ENCODE measurements at regions not wholly inside any gene's neighbourhood (a gene's known extent, or its start where the extent isn't known, plus 50 kb on each side); places are given as distances from the start of the nearest gene placed in this dataset.

- no peak overlapping the region for H2AFZ ChIP-seq (ENCODE audit: low read length)
- no peaks in the 10 kb centered on the region for H3K36me3 ChIP-seq (replicated peaks in 1 of 2; ENCODE audit: control insufficient read depth in 2 of 2, insufficient read depth in 2 of 2, low read length in 2 of 2)
- H2AK5ac ChIP-seq (ENCODE audit: low read depth, low read length) = no peak overlapping the region
- H2BK5ac ChIP-seq (ENCODE audit: low read length) = no peak overlapping the region
- H3K9me3 ChIP-seq (replicated peaks in 1 of 2; ENCODE audit: control insufficient read depth in 2 of 2, insufficient read depth in 1 of 2, low read depth in 1 of 2, low read length in 2 of 2) = peaks cover 0 to 2% of the 10 kb centered on the region in 2 donors
- no peak overlapping the region for H3K4me2 ChIP-seq (ENCODE audit: insufficient read depth, low read length, poor library complexity, severe bottlenecking)
- H3K4me1 ChIP-seq (ENCODE audit: control insufficient read depth in 2 of 2, insufficient read depth in 1 of 2, low read depth in 1 of 2, low read length in 2 of 2) = no peaks in the 10 kb centered on the region
- H4K91ac ChIP-seq (ENCODE audit: low read depth, low read length, poor library complexity) = no peak overlapping the region
- no peak overlapping the region for H2BK120ac ChIP-seq (ENCODE audit: low read depth, low read length)
- no peak overlapping the region for H4K8ac ChIP-seq (ENCODE audit: low read depth, low read length)
- no peak overlapping the region for H3K27ac ChIP-seq (replicated peaks; ENCODE audit: low read length)
- no peak overlapping the region for H3K4ac ChIP-seq (ENCODE audit: low read length)
- H3K14ac ChIP-seq (ENCODE audit: low read length) = no peak overlapping the region
- no peak overlapping the region for H2BK15ac ChIP-seq (ENCODE audit: low read length)
- H3K27me3 ChIP-seq (ENCODE audit: control insufficient read depth in 3 of 3, insufficient read depth in 3 of 3, low read depth in 1 of 3, low read length in 3 of 3) = no peaks in the 10 kb centered on the region
- no peak overlapping the region for H3K9ac ChIP-seq (ENCODE audit: low read depth, low read length, poor library complexity)
- H3K4me3 ChIP-seq (ENCODE audit: low read length in 2 of 2) = no peak overlapping the region
- no peak overlapping the region for H3K18ac ChIP-seq (ENCODE audit: low read length)
- no peak for DNase-seq (ENCODE audit: low spot score)
- H3K79me1 ChIP-seq (ENCODE audit: low read depth, low read length) = no peaks in the 10 kb centered on the region
- no peak overlapping the region for H3K23ac ChIP-seq (ENCODE audit: low read depth, low read length, poor library complexity)
- H2BK12ac ChIP-seq (ENCODE audit: low read length) = no peak overlapping the region
Observed at GRCh38 chr3:116984301-116984700, 274.7 kb downstream of the TUSC7 start.

- H2BK12ac ChIP-seq (ENCODE audit: low read length) = no peak overlapping the region
Observed at GRCh38 chr3:116994351-116994879, 284.8 kb downstream of the TUSC7 start.

GRCh38 chr3:117003501-117003900, 293.9 kb downstream of the TUSC7 start:
- Histone ChIP-seq H3K4ac (ENCODE audit: low read length) (no peak overlapping the region), H2BK12ac (ENCODE audit: low read length) (no peak overlapping the region), H2BK15ac (ENCODE audit: low read length) (no peak overlapping the region)

More at GRCh38 chr3:116994351-116994879, 284.8 kb downstream of the TUSC7 start:
- no peak overlapping the region for H3K14ac ChIP-seq (ENCODE audit: low read length)
- no peak overlapping the region for H2AK5ac ChIP-seq (ENCODE audit: low read depth, low read length)
- H3K4ac ChIP-seq (ENCODE audit: low read length) = no peak overlapping the region
- H3K36me3 ChIP-seq (replicated peaks in 1 of 2; ENCODE audit: control insufficient read depth in 2 of 2, insufficient read depth in 2 of 2, low read length in 2 of 2) = no peaks in the 10 kb centered on the region
- H3K9ac ChIP-seq (ENCODE audit: low read depth, low read length, poor library complexity) = no peak overlapping the region
- H3K27me3 ChIP-seq (ENCODE audit: control insufficient read depth in 3 of 3, insufficient read depth in 3 of 3, low read depth in 1 of 3, low read length in 3 of 3) = no peaks in the 10 kb centered on the region
- H2BK5ac ChIP-seq (ENCODE audit: low read length) = no peak overlapping the region
- H3K4me1 ChIP-seq (ENCODE audit: control insufficient read depth in 2 of 2, insufficient read depth in 1 of 2, low read depth in 1 of 2, low read length in 2 of 2) = peaks cover 0 to 3% of the 10 kb centered on the region in 2 donors
- H4K8ac ChIP-seq (ENCODE audit: low read depth, low read length) = no peak overlapping the region
- no peaks in the 10 kb centered on the region for H3K79me1 ChIP-seq (ENCODE audit: low read depth, low read length)
- no peak overlapping the region for H3K27ac ChIP-seq (replicated peaks; ENCODE audit: low read length)
- no CpG with 5 or more reads among the region's 3 CpGs for WGBS, 2 donors (ENCODE audit: extremely low coverage in 2 of 2, insufficient read length in 2 of 2, insufficient replicate concordance in 1 of 2)
- no peaks in the 10 kb centered on the region for H3K9me3 ChIP-seq (replicated peaks in 1 of 2; ENCODE audit: control insufficient read depth in 2 of 2, insufficient read depth in 1 of 2, low read depth in 1 of 2, low read length in 2 of 2)
- no peak overlapping the region for H2BK15ac ChIP-seq (ENCODE audit: low read length)
- H3K23ac ChIP-seq (ENCODE audit: low read depth, low read length, poor library complexity) = no peak overlapping the region
- H3K4me2 ChIP-seq (ENCODE audit: insufficient read depth, low read length, poor library complexity, severe bottlenecking) = no peak overlapping the region
- H3K4me3 ChIP-seq (ENCODE audit: low read length in 2 of 2) = no peak overlapping the region
- no peak overlapping the region for H2BK120ac ChIP-seq (ENCODE audit: low read depth, low read length)
- no peak overlapping the region for H4K91ac ChIP-seq (ENCODE audit: low read depth, low read length, poor library complexity)
- no peak overlapping the region for H2AFZ ChIP-seq (ENCODE audit: low read length)
- DNase-seq (ENCODE audit: low spot score) = no peak
- no peak overlapping the region for H3K18ac ChIP-seq (ENCODE audit: low read length)

DNA sequence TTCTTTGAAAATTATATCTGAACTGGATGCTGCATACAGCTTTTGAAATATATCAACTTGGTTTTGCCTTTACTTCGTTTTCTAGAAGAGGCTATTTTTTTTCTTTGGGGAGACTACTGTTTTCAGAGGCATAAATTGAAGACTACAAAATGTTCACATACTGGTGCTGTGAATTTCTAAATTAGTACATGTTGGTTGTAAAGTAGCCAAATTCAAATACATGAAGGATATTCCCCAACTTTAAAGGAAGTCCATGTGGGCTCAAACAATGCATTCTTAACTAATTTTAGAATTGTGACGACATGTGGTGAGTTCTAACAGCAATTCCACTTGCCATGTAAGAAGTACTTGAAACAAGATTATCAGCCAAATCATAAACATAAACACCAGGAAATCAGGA, 295.7 kb downstream of the TUSC7 start:
- no peaks in the 10 kb centered on the region for H3K79me1 ChIP-seq (ENCODE audit: low read depth, low read length)
- DNase-seq (ENCODE audit: low spot score) = no peak
- no CpG with 5 or more reads among the region's 2 CpGs for WGBS, 2 donors (ENCODE audit: extremely low coverage in 2 of 2, insufficient read length in 2 of 2, insufficient replicate concordance in 1 of 2)

More at GRCh38 chr3:117003501-117003900, 293.9 kb downstream of the TUSC7 start:
- Histone ChIP-seq H3K9ac (ENCODE audit: low read depth, low read length, poor library complexity) (no peak overlapping the region), H3K9me3 (replicated peaks in 1 of 2; ENCODE audit: control insufficient read depth in 2 of 2, insufficient read depth in 1 of 2, low read depth in 1 of 2, low read length in 2 of 2) (no peaks in the 10 kb centered on the region), H2BK5ac (ENCODE audit: low read length) (no peak overlapping the region), H3K23ac (ENCODE audit: low read depth, low read length, poor library complexity) (no peak overlapping the region), H3K36me3 (replicated peaks in 1 of 2; ENCODE audit: control insufficient read depth in 2 of 2, insufficient read depth in 2 of 2, low read length in 2 of 2) (no peaks in the 10 kb centered on the region), H3K4me1 (ENCODE audit: control insufficient read depth in 2 of 2, insufficient read depth in 1 of 2, low read depth in 1 of 2, low read length in 2 of 2) (no peaks in the 10 kb centered on the region), H3K79me1 (ENCODE audit: low read depth, low read length) (no peaks in the 10 kb centered on the region), H4K8ac (ENCODE audit: low read depth, low read length) (no peak overlapping the region), H2AFZ (ENCODE audit: low read length) (no peak overlapping the region), H3K27me3 (ENCODE audit: control insufficient read depth in 3 of 3, insufficient read depth in 3 of 3, low read depth in 1 of 3, low read length in 3 of 3) (no peaks in the 10 kb centered on the region), H3K4me3 (ENCODE audit: low read length in 2 of 2) (no peak overlapping the region), H2BK120ac (ENCODE audit: low read depth, low read length) (no peak overlapping the region), H3K27ac (replicated peaks; ENCODE audit: low read length) (no peak overlapping the region), H3K14ac (ENCODE audit: low read length) (no peak overlapping the region), H4K91ac (ENCODE audit: low read depth, low read length, poor library complexity) (no peak overlapping the region), H3K18ac (ENCODE audit: low read length) (no peak overlapping the region), H2AK5ac (ENCODE audit: low read depth, low read length) (no peak overlapping the region), H3K4me2 (ENCODE audit: insufficient read depth, low read length, poor library complexity, severe bottlenecking) (no peak overlapping the region)
- no peak for DNase-seq (ENCODE audit: low spot score)

More for the DNA sequence above, 295.7 kb downstream of the TUSC7 start:
- H3K27me3 ChIP-seq (ENCODE audit: control insufficient read depth in 3 of 3, insufficient read depth in 3 of 3, low read depth in 1 of 3, low read length in 3 of 3) = no peaks in the 10 kb centered on the region
- H3K4me3 ChIP-seq (ENCODE audit: low read length in 2 of 2) = no peak overlapping the region
- no peak overlapping the region for H2BK15ac ChIP-seq (ENCODE audit: low read length)
- H2BK5ac ChIP-seq (ENCODE audit: low read length) = no peak overlapping the region
- no peaks in the 10 kb centered on the region for H3K4me1 ChIP-seq (ENCODE audit: control insufficient read depth in 2 of 2, insufficient read depth in 1 of 2, low read depth in 1 of 2, low read length in 2 of 2)
- no peak overlapping the region for H2BK120ac ChIP-seq (ENCODE audit: low read depth, low read length)
- H3K23ac ChIP-seq (ENCODE audit: low read depth, low read length, poor library complexity) = no peak overlapping the region
- H3K14ac ChIP-seq (ENCODE audit: low read length) = no peak overlapping the region
- H3K18ac ChIP-seq (ENCODE audit: low read length) = no peak overlapping the region
- H3K4ac ChIP-seq (ENCODE audit: low read length) = no peak overlapping the region
- no peak overlapping the region for H3K27ac ChIP-seq (replicated peaks; ENCODE audit: low read length)
- H3K9ac ChIP-seq (ENCODE audit: low read depth, low read length, poor library complexity) = no peak overlapping the region
- H3K4me2 ChIP-seq (ENCODE audit: insufficient read depth, low read length, poor library complexity, severe bottlenecking) = no peak overlapping the region
- no peaks in the 10 kb centered on the region for H3K36me3 ChIP-seq (replicated peaks in 1 of 2; ENCODE audit: control insufficient read depth in 2 of 2, insufficient read depth in 2 of 2, low read length in 2 of 2)
- no peaks in the 10 kb centered on the region for H3K9me3 ChIP-seq (replicated peaks in 1 of 2; ENCODE audit: control insufficient read depth in 2 of 2, insufficient read depth in 1 of 2, low read depth in 1 of 2, low read length in 2 of 2)
- no peak overlapping the region for H4K8ac ChIP-seq (ENCODE audit: low read depth, low read length)
- H2BK12ac ChIP-seq (ENCODE audit: low read length) = no peak overlapping the region
- H4K91ac ChIP-seq (ENCODE audit: low read depth, low read length, poor library complexity) = no peak overlapping the region
- no peak overlapping the region for H2AK5ac ChIP-seq (ENCODE audit: low read depth, low read length)
- H2AFZ ChIP-seq (ENCODE audit: low read length) = no peak overlapping the region

Data from neuronal stem cell (in vitro differentiated cells).